HepG2 (cell line): ENCODE measurements at regions not wholly inside any gene's neighbourhood (a gene's known extent, or its start where the extent isn't known, plus 50 kb on each side); places are given as distances from the start of the nearest gene placed in this dataset.

Experiments
- ATAC-seq: fragments of 200-7000 bp; cut with Tn5 transposase; 3 replicates; pipeline ENCODE4 v1.9.1; 2020; ENCODE audit warnings: mild to moderate bottlenecking, moderate library complexity
- BruUV-seq: library from RNA; stranded (reverse); fragments of 400-500 nt; replicated peaks from 2 replicates; lab custom pipeline; 2021; lab: Mats Ljungman, UMichigan
- CTCF ChIA-PET: fragments of 300-600 bp; formaldehyde crosslinking; extraction: SDS; loops from one replicate; lab custom pipeline; 2021; ENCODE audit warnings: low total read pairs, inconsistent platforms, low intra/inter-chr PET ratio; lab: Yijun Ruan, JAX
- POLR2A ChIA-PET: fragments of 350-600 bp; sonication (Branson Sonifier 250); formaldehyde crosslinking; loops from one replicate; lab custom pipeline; 2020; ENCODE audit warnings: antibody characterized with exemption, inconsistent platforms; lab: Yijun Ruan, JAX
- DNase-seq: peaks from one replicate; pipeline ENCODE4 v3.0.0-alpha.2; 2015; ENCODE audit warnings: low spot score
- FAIRE-seq: peaks from 3 replicates; lab custom pipeline; 2011; peaks lifted over from hg19 to GRCh38; lab: Jason Lieb, UNC
- H2AFZ ChIP-seq: one replicate; pipeline ENCODE4 v1.6.1; 2011; ENCODE audit warnings: low read length, inconsistent platforms
- H3K27ac ChIP-seq: fragments of 300-600 bp; 3 replicates; pipeline ENCODE4 v1.8.0; 2011; ENCODE audit warnings: mixed run types, mild to moderate bottlenecking, mixed read lengths, low read length, inconsistent platforms; ENCODE audit not compliant: insufficient read depth; ENCODE audit errors: extremely low read length
- H3K27me3 ChIP-seq, 2 experiments: fragments of 200-600 bp in 1 of 2; 2 replicates in 1 of 2; 3 replicates in 1 of 2; pipeline versions ENCODE4 v1.6.0 to v1.8.0; 2011; ENCODE audit warnings: low read length in 2 of 2, mild to moderate bottlenecking in 2 of 2, moderate library complexity in 2 of 2, inconsistent platforms in 1 of 2; ENCODE audit not compliant: insufficient read depth in 2 of 2, control insufficient read depth in 1 of 2
- H3K36me3 ChIP-seq, 2 experiments: fragments of 200-600 bp in 1 of 2; replicated peaks in 1 of 2; 2 replicates in 1 of 2; 3 replicates in 1 of 2; pipeline versions ENCODE4 v1.5.1 to v1.8.0; 2011; ENCODE audit warnings: low read length in 2 of 2, inconsistent platforms in 1 of 2; ENCODE audit not compliant: insufficient read depth in 2 of 2, control insufficient read depth in 1 of 2
- H3K4me1 ChIP-seq: 2 replicates; pipeline ENCODE4 v1.5.1; 2012; ENCODE audit warnings: low read length, inconsistent platforms; ENCODE audit not compliant: insufficient read depth
- H3K4me2 ChIP-seq: 2 replicates; pipeline ENCODE4 v1.6.0; 2011; ENCODE audit warnings: low read depth, low read length, inconsistent platforms
- H3K4me3 ChIP-seq, 3 experiments: fragments of 200-600 bp in 1 of 3; sonication (generic), shearing (Covaris generic) in 1 of 3; replicated peaks in 1 of 3; 2 replicates each; pipeline ENCODE4 v1.5.1; 2011 to 2016; ENCODE audit warnings: low read length in 3 of 3, inconsistent platforms in 2 of 3, low read depth in 2 of 3, mild to moderate bottlenecking in 2 of 3, control low read depth in 1 of 3, mixed read lengths in 1 of 3; ENCODE audit not compliant: insufficient read depth in 1 of 3
- H3K79me2 ChIP-seq: one replicate; pipeline ENCODE4 v1.6.1; 2011; ENCODE audit warnings: low read length, inconsistent platforms; ENCODE audit not compliant: insufficient read depth
- H3K9ac ChIP-seq: 2 replicates; pipeline ENCODE4 v1.6.0; 2011; ENCODE audit warnings: mild to moderate bottlenecking, low read depth, low read length, inconsistent platforms; ENCODE audit not compliant: insufficient read depth
- H3K9me3 ChIP-seq: 2 replicates; pipeline ENCODE4 v1.5.1; 2012; ENCODE audit warnings: mild to moderate bottlenecking, low read length
- H4K20me1 ChIP-seq: 2 replicates; pipeline ENCODE4 v1.6.0; 2011; ENCODE audit warnings: inconsistent platforms, mild to moderate bottlenecking, low read length, moderate library complexity; ENCODE audit not compliant: insufficient read depth
- CHD2 ChIP-seq: IDR thresholded peaks from 2 replicates; pipeline ENCODE4 v1.6.1; 2011; ENCODE audit warnings: low read depth, low read length, improper control_type of control experiment
- FOXA1 ChIP-seq, 2 experiments: fragments of 450-650 bp in 1 of 2; sonication (generic) in 1 of 2; formaldehyde crosslinking in 1 of 2; IDR thresholded peaks; 2 replicates each; pipeline versions ENCODE4 v1.4.0 to v1.6.1; 2016 to 2020; ENCODE audit warnings: missing genetic modification reagents in 1 of 2
- KAT8 ChIP-seq: IDR thresholded peaks from 2 replicates; pipeline ENCODE4 v1.6.1; 2016; ENCODE audit warnings: missing genetic modification reagents, missing compliant biosample characterization
- KDM2A ChIP-seq: sonication (generic); formaldehyde crosslinking; IDR thresholded peaks from 2 replicates; pipeline ENCODE4 v1.4.0; 2020; ENCODE audit warnings: low read depth, missing genetic modification reagents, borderline replicate concordance
- MIXL1 ChIP-seq: IDR thresholded peaks from 2 replicates; pipeline ENCODE4 v1.6.1; 2016
- MLLT10 ChIP-seq: sonication (generic); formaldehyde crosslinking; IDR thresholded peaks from 2 replicates; pipeline ENCODE4 v1.4.0; 2020; ENCODE audit warnings: missing genetic modification reagents
- MYNN ChIP-seq: sonication (generic); formaldehyde crosslinking; IDR thresholded peaks from 2 replicates; pipeline ENCODE4 v1.4.0; 2020; ENCODE audit warnings: mild to moderate bottlenecking, low read depth, missing genetic modification reagents
- SAP130 ChIP-seq: IDR thresholded peaks from 2 replicates; pipeline ENCODE4 v1.6.1; 2016; ENCODE audit warnings: low read depth
- ZFYVE20 ChIP-seq: sonication (generic); formaldehyde crosslinking; IDR thresholded peaks from 2 replicates; pipeline ENCODE4 v1.8.0; 2023; ENCODE audit warnings: low read depth, mild to moderate bottlenecking, moderate library complexity, missing genetic modification reagents, borderline replicate concordance
- ZNF629 ChIP-seq: sonication (generic); formaldehyde crosslinking; conservative IDR thresholded peaks from 2 replicates; pipeline ENCODE4 v1.5.0; 2020; ENCODE audit warnings: missing genetic modification reagents
- ZNF674 ChIP-seq: sonication (generic); formaldehyde crosslinking; IDR thresholded peaks from 2 replicates; pipeline ENCODE4 v1.5.0; 2020; ENCODE audit warnings: low read depth, mild to moderate bottlenecking, missing genetic modification reagents
- ZNF790 ChIP-seq: sonication (generic); formaldehyde crosslinking; IDR thresholded peaks from 2 replicates; pipeline ENCODE4 v1.8.0; 2022; ENCODE audit warnings: missing genetic modification reagents, mild to moderate bottlenecking, borderline replicate concordance
- ZSCAN9 ChIP-seq: IDR thresholded peaks from 2 replicates; pipeline ENCODE4 v1.6.1; 2016; ENCODE audit warnings: borderline replicate concordance
- WGBS: methylation state at CpG from one replicate; pipeline ENCODE4 v1.1.6; 2017; ENCODE audit warnings: low lambda C conversion rate; 5-methylcytosine and 5-hydroxymethylcytosine counted together
- in situ Hi-C: cut with HindIII; loops from 2 replicates; pipeline ENCODE4 v1.10.0; 2017; ENCODE audit warnings: low pct_unique_long_range_greater_than_20kb; ENCODE audit not compliant: extremely low pct_ligation_motif_present
- intact Hi-C: fragments of 100-400 bp; cut with micrococcal nuclease; formaldehyde crosslinking; loops from one replicate; pipeline ENCODE4 v1.10.0; 2022; ENCODE audit not compliant: unreplicated experiment
- TF ChIP-seq, protein P1 (sequence below): sonication (generic); formaldehyde crosslinking; IDR thresholded peaks from 2 replicates; pipeline ENCODE4 v1.8.1; 2023; ENCODE audit warnings: mild to moderate bottlenecking, inconsistent platforms, moderate library complexity, missing genetic modification reagents, borderline replicate concordance

DNA sequence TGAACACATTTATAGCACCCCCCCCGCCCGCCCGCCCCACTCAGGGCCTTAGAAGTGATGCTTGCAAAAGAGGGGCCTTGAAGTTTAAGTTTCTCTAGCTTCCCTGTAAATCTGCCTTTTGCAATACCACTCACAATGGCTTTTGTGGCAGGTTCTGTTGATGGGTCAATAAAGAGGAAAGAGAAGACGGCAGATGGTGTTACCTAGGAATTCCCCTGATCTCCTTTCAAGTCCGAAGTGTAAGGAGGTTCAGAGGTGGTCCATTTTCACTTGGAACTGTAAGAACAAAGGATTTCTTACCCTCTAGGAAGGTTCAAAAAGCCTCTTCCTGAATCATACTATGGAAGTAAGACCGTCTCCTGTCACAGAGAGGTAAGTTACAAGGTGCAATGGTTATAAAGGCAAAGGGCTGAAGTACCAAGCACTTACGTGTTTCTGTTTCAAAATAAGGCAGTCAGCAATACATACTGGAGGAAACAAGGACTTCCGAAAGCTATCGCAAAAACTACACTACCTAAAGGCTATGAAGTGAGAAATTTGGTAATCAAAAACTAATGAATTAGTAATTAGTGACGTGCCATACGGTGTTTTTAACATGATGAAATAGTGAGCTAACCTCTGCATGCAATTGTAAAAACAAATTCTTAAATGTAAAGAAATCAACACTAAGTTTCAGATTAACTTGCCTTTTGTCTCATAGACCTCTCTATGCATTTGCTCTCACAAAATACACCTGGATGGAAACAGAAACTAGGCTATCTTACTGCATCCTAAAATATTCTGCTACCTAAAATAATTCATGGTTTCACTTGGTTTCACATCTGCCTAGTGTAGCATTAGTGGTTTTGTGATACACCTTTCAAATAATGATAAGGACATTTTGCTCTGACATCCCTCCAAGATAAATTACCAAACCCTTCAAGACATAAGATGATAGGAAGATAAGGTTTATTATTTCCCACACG lies 589.4 kb upstream of the FAM174A start:
- Histone ChIP-seq H3K79me2 (no peaks in the 10 kb centered on the region), H2AFZ (no peak overlapping the region), H4K20me1 (0 out of 2 replicates have a peak, but pooled peaks cover 2% of the 10 kb centered on the region), H3K9me3 (no peaks in the 10 kb centered on the region), H3K27me3 (no peaks in the 10 kb centered on the region), H3K4me3 (no peak overlapping the region), H3K9ac (no peak overlapping the region), H3K27ac (no peak overlapping the region), H3K4me2 (no peak overlapping the region), H3K36me3 (no peaks in the 10 kb centered on the region), H3K4me1 (no peaks in the 10 kb centered on the region)
- FAIRE-seq (no peak), DNase-seq (no peak), ATAC-seq (no peak)
- ChIA-PET CTCF (no interaction called here), POLR2A (no interaction called here)
- WGBS, result 14% methylated on average over 12 of the region's 12 CpGs
- BruUV-seq, result no TSS peak
- intact Hi-C loops, result no loop called here
- TF ChIP-seq ZNF790 (CRISPR knock-in tag) (no peak), FOXA1 (IDR thresholded peaks at IDR 0.05) (no peak), FOXA1 (CRISPR knock-in tag; IDR thresholded peaks at IDR 0.05) (no peak), MLLT10 (CRISPR knock-in tag) (no peak), ZFYVE20 (CRISPR knock-in tag) (no peak), ZNF629 (no peak), SAP130 (no peak), KDM2A (no peak), ZSCAN9 (no peak), MIXL1 (CRISPR knock-in tag) (no peak), CHD2 (no peak), KAT8 (CRISPR knock-in tag) (no peak), ZNF674 (no peak), MYNN (CRISPR knock-in tag) (no peak)
- TF ChIP-seq, protein P1, sequence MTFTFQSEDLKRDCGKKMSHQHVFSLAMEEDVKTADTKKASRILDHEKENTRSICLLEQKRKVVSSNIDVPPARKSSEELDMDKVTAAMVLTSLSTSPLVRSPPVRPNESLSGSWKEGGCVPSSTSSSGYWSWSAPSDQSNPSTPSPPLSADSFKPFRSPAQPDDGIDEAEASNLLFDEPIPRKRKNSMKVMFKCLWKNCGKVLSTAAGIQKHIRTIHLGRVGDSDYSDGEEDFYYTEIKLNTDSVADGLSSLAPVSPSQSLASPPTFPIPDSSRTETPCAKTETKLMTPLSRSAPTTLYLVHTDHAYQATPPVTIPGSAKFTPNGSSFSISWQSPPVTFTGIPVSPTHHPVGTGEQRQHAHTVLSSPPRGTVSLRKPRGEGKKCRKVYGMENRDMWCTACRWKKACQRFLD (CRISPR knock-in tag), result no peak
- in situ Hi-C loops, result no loop called here
